Mammary epithelial cell (primary cell): ENCODE measurements at regions not wholly inside any gene's neighbourhood (a gene's known extent, or its start where the extent isn't known, plus 50 kb on each side); places are given as distances from the start of the nearest gene placed in this dataset.

ENCODE experiments used
- CTCF ChIP-seq, 2 donors: IDR thresholded peaks in 1 of 2; conservative IDR thresholded peaks in 1 of 2; 2 replicates each; pipeline ENCODE4 v1.5.1; 2011 to 2012; ENCODE audit warnings: inconsistent platforms in 2 of 2, low read length in 2 of 2, mild to moderate bottlenecking in 2 of 2, control low read depth in 1 of 2, low read depth in 1 of 2; ENCODE audit not compliant: insufficient read depth in 1 of 2; ENCODE audit errors: extremely low read depth in 1 of 2
- EZH2 ChIP-seq: IDR thresholded peaks from 2 replicates; pipeline ENCODE4 v1.6.1; 2012; ENCODE audit warnings: low read length, inconsistent platforms, borderline replicate concordance

- TF ChIP-seq CTCF (conservative IDR thresholded peaks at IDR 0.05 in 1 of 2, IDR thresholded peaks at IDR 0.05 in 1 of 2; ENCODE audit: extremely low read depth in 1 of 2, insufficient read depth in 1 of 2, low read depth in 1 of 2, low read length in 2 of 2), result no peak
- no peak for TF ChIP-seq EZH2
Measured at GRCh38 chr1:219383281-219383680, 209.6 kb downstream of the LYPLAL1 start.
